GM18873 (cell line): ENCODE measurements at regions not wholly inside any gene's neighbourhood (a gene's known extent, or its start where the extent isn't known, plus 50 kb on each side); places are given as distances from the start of the nearest gene placed in this dataset.
"Not testable (repeated sequence)": the region's sequence is repeated elsewhere in the genome, so short reads cannot be mapped to it uniquely, and the experiment has no call there.

ENCODE experiments used
- ATAC-seq: cut with Tn5 transposase; IDR thresholded peaks from one replicate; pipeline ENCODE4 v1.9.1; 2021; ENCODE audit warnings: mild to moderate bottlenecking, moderate library complexity, moderate number of reproducible peaks; ENCODE audit not compliant: unreplicated experiment, low FRiP score

GRCh38 chr10:30560326-30560725 lies 69.2 kb downstream of the LYZL2 start:
- ATAC-seq, result no peak

- no peak for ATAC-seq
Observed at GRCh38 chr10:30559180-30559579, 70.4 kb downstream of the LYZL2 start.

- no peak for ATAC-seq
Observed at GRCh38 chr10:30558411-30558810, 71.1 kb downstream of the LYZL2 start.

GRCh38 chr10:30557884-30558283 lies 71.7 kb downstream of the LYZL2 start:
- no peak for ATAC-seq

- ATAC-seq, result no peak
Observed at GRCh38 chr10:30556189-30556588, 73.4 kb downstream of the LYZL2 start.

- no peak for ATAC-seq
Observed at GRCh38 chr10:30555465-30555864, 74.1 kb downstream of the LYZL2 start.

- ATAC-seq, result no peak
Observed at GRCh38 chr10:30554440-30554825, 75.1 kb downstream of the LYZL2 start.

- no peak for ATAC-seq
Observed at GRCh38 chr10:30553626-30554439, 75.7 kb downstream of the LYZL2 start.

GRCh38 chr10:30553018-30553625 lies 76.4 kb downstream of the LYZL2 start:
- no peak for ATAC-seq

- ATAC-seq, result no peak
Observed at GRCh38 chr10:30550967-30551815, 78.4 kb downstream of the LYZL2 start.

GRCh38 chr10:30549134-30549687 lies 80.3 kb downstream of the LYZL2 start:
- ATAC-seq, result not testable (repeated sequence)

GRCh38 chr10:30546511-30546910 lies 83.0 kb downstream of the LYZL2 start:
- ATAC-seq, result no peak

GRCh38 chr10:30542895-30543288 lies 86.7 kb downstream of the LYZL2 start:
- ATAC-seq, result no peak

GRCh38 chr10:30542001-30542894 lies 87.3 kb downstream of the LYZL2 start:
- ATAC-seq, result no peak

- no peak for ATAC-seq
Observed at GRCh38 chr10:30540276-30540675, 89.3 kb downstream of the LYZL2 start.

GRCh38 chr10:30538086-30538485 lies 91.5 kb downstream of the LYZL2 start:
- ATAC-seq, result no peak

- no peak for ATAC-seq
Observed at GRCh38 chr10:30537586-30537985, 92.0 kb downstream of the LYZL2 start.

- not testable (repeated sequence) for ATAC-seq
Observed at GRCh38 chr10:30537158-30537557, 92.4 kb downstream of the LYZL2 start.

GRCh38 chr10:30536578-30536977 lies 93.0 kb downstream of the LYZL2 start:
- ATAC-seq, result no peak

- ATAC-seq, result no peak
Observed at GRCh38 chr10:30535677-30536076, 93.9 kb downstream of the LYZL2 start.
